DMS53 treated with DMSO at 0.1 percent for 48 hours (cell line): ENCODE measurements at regions not wholly inside any gene's neighbourhood (a gene's known extent, or its start where the extent isn't known, plus 50 kb on each side); places are given as distances from the start of the nearest gene placed in this dataset.

Experiments
- DNase-seq: peaks from one replicate; lab custom pipeline; 2025; ENCODE audit not compliant: unreplicated experiment; lab: John Stamatoyannopoulos, UW

DNA sequence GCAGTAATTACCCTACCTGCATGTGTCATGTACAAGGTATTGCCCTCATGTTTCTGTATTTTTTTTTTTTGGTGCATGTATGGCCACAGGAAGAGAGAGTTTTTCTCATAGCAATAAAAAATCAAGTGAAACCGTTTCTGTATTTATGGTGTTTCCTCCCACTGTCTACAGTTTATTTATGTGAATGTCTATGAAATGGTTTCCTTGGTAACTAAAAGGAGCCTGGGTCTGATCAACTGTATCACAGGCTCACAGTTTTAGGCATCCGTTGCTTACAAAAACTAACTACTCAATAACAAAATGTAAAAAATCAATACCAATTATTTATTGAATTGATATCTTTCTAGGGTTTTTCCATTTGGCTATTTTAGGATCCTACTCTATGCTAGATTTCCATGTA lies 464.4 kb downstream of the TAF11L14 start:
- DNase-seq = no peak

DNA sequence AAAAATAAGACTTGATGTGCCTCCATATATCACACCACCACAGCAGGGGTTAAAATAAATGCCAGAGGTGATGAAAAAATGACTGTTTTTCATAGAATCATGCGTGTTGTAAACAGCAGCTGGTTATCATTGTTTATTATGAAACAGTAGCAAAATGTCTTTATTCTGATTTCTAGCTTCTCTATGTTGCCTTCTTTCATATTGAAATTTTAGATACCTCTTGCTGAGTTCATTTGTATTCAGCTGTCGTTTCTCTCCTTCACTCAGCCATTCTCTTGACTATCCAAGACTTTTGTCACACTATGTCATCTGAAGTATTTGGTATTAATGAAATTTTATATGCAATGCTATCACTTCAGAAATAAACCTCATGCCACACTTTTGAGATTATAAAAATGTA lies 465.0 kb downstream of the TAF11L14 start:
- DNase-seq = no peak

DNA sequence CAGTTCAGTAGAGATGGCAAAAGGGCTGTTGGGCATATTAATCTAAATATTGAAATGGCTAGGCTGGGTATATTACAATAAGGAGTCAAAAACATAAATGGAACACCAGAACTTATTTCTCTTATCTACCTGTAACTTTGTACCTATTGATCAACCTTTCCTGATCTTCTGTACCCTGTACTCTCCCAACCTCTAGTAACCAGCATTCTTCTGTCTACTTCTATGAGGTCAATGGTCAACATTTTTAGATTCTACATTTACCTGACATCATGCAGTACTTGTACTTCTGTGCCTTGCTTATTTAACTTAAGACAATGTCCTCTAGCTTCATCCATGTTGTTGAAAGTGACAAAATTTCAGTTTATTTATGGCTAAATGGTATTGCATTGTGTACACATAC lies 467.3 kb downstream of the TAF11L14 start:
- no peak for DNase-seq

- DNase-seq = no peak
Measured at GRCh38 chr5:18102733-18103132, 468.5 kb downstream of the TAF11L14 start.

DNA sequence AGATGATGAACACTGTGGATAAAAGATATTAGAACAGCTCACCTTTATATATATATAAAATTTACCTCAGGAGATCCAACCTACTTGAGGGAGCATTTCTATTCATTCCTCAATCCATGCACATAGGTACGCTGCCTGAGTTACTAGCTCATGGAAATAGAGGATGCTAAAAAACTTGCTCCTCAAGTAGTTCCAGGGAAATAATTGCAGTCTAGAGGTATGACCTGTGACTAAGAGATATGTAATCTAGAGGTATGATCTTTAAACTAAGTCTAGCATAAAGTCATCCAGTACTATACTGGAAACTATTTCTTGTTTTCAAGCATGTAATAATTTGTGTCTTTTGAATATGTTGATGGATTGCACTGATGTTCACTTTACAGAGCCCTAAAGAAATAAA lies 471.2 kb downstream of the TAF11L14 start:
- DNase-seq = no peak

- no peak for DNase-seq
Measured at GRCh38 chr5:18111906-18112465, 477.7 kb downstream of the TAF11L14 start.

- DNase-seq = no peak
Measured at GRCh38 chr5:18113721-18114120, 479.5 kb downstream of the TAF11L14 start.

DNA sequence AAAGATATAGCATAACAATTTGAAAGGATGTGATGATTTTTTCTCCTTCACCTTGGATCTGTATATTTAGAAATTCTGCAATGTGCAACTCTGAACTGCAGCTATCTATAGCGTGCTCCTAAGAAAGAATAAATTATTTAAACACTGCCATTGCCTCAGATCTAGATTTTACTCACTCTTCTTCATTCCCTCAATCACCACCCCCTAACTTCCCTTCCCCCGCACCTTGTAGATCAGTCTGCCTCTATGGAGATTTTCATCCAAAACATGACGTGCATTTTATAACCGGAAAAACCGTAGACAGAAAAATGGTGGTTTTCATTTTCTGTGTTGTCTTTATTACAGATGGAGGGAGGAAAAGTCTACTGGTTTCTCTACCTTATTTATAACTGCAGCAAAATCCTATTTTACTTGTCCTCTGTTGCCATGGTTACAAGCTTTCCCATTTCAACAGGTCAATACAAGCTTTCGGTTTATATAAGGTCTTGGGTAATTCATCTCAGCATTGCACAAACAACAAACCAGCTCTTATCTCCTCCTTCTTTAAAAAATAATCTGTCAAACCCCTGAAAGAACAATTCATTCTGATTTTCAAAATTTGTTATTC lies 480.0 kb downstream of the TAF11L14 start:
- DNase-seq = no peak

DNA sequence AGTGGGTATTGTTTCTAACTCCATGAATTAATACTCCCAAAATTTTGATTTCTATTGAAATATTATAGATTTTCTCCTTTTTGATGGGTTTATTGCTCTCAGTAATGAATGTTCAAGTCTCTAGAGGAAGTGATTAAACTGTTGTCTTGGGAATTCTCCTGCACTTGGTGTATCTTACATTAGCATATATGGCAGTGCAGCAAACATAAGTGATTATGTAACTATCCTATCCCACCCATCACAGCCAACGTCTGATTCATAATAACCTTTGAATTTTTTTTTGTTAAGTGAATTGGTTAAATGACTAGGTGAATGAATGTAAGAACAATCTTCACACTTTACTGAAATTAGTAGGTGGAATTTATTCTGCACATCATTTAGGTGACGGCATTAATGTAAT lies 483.7 kb downstream of the TAF11L14 start:
- DNase-seq = no peak

GRCh38 chr5:18119156-18119785 lies 485.0 kb downstream of the TAF11L14 start:
- DNase-seq = no peak

DNA sequence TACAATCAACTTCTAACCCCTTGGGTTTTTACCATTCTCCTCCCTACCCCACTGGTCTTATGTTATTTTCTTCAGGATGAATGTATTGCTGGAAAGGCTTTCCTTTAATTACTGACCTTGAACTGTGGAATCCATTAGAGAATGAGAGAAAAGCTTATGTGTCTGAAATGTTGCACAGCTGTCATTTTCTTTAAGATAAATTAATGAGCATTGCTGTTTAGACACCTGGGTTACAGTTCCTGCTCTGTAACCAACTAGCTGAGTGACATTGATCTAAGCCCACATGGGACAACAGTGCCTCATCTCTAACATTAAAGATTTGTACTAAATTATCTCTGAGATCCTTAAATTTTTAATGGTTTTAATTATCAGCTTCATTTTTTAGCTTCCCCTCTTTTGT lies 507.0 kb downstream of the TAF11L14 start:
- no peak for DNase-seq

DNA sequence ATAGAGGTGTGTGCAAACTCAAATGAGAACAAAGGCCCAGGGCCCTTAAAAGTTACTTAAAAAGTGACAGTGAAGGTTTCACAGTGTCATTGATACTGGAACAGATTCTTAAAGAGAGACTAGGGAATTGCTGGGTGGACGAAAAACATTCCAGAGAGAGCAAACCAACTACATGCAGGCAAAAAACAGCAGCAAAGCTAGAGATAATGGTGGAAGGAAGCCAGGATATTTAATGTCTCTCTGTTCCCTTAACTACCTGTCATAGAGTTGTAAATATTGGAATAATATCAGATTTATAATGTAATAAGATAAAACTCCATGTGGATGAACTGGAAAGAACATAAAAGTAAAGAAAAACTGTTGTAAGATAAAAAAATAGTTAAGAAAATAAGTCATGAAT lies 508.6 kb downstream of the TAF11L14 start:
- DNase-seq = no peak

- no peak for DNase-seq
Measured at GRCh38 chr5:18152671-18153070, 518.4 kb downstream of the TAF11L14 start.

DNA sequence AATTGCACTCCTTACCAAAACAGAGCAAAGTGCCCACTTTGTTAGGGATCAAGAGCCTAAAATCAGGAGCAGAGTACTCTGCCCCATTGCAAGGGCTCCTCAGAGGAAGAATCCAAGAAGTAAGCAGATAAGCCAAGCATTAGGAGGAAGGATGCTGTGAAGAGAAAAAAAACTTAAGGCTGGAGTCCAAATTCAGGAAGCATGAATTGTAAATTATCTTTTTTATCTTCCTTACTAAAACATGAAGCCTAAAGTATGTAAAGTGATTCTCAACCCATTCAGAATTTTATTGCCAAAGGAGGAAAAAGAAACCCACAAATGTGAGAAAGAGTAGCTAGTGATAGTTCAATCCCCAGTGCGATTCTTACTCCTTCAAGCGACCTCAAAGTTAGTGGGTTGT lies 523.9 kb downstream of the TAF11L14 start:
- DNase-seq = no peak

GRCh38 chr5:18159331-18159730 lies 525.1 kb downstream of the TAF11L14 start:
- DNase-seq = no peak

DNA sequence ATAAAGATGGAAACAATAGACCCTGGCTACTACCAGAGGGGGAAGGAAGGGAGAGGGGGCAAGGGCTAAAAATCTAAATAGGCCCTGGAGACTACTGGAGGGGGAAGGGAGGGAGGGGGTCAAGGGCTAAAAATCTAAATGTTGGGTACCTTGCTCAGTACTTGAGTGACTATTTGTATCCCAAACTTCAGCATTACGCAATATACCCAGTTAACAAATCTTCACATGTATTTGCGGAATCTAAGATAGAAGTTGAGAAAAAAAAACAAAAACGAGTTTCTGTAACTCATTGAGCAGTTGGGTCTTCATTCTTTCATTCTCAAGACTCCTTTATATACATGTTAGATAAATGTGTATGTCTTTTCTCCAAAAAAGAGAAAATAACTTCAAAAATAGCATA lies 537.4 kb downstream of the TAF11L14 start:
- no peak for DNase-seq

DNA sequence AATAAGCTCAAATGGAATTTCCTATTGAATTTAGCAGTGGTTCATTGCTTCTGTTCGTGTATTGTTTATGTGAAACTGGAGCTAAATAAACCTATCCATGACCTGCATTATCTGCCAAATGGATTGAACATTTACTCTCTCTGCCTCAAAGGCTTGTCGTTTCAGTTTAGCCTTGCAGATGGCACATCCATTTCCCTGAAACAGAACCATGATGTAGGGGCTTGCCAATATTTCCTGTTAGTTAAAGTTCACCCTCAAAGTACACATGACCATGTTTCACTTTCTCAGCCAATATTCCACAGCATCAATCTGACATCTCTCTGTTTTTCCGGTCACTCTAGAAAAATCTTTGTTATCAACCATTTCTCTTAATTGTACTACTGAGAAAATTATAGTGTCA lies 545.3 kb downstream of the TAF11L14 start:
- no peak for DNase-seq

GRCh38 chr5:18181575-18181974 lies 547.3 kb downstream of the TAF11L14 start:
- DNase-seq = no peak

DNA sequence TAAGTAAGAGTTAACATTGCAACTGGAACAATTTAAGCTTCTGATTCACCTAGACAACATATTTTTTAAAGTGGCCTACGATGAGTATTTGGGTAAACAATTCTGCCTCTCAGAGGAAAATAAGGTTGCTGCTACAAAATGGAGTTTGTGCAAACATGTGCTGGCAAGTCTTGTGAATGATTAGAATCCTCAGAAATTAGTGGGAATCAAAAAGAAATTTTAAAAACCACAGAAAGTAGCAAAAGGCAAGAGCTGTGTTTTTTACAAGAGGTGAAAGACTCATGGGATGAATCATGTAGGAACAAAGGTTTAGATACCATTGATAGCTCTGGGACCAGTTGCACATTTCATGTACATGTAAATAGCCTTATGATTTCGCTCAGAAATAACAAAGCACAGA lies 561.6 kb downstream of the TAF11L14 start:
- no peak for DNase-seq

DNA sequence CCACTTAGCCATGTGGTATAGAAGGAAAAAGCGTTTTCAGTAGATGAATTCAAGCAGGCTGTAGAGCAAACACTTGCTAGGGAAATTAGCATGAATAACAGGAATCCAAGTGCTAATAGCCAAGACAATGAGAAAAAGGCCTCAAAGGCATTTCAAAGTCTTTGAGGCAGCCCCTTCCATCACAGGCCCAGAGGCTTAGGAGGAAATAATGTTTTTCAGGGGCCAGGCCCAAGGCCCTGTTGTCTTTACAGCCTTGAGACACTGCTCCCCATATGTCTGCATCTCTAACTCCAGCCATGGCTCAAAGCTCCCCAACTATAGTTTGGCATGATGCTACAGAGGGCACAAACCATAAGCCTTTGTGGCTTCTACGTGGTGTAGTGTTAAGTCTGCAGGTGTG lies 563.5 kb downstream of the TAF11L14 start:
- no peak for DNase-seq

- DNase-seq = no peak
Measured at GRCh38 chr5:18202164-18202563, 567.9 kb downstream of the TAF11L14 start.

- DNase-seq = no peak
Measured at GRCh38 chr5:18203296-18203695, 569.0 kb downstream of the TAF11L14 start.

GRCh38 chr5:18213666-18214065 lies 579.4 kb downstream of the TAF11L14 start:
- DNase-seq = no peak
